ENCODE measurements at regions not wholly inside any gene's neighbourhood (a gene's known extent, or its start where the extent isn't known, plus 50 kb on each side); places are given as distances from the start of the nearest gene placed in this dataset.

DNA sequence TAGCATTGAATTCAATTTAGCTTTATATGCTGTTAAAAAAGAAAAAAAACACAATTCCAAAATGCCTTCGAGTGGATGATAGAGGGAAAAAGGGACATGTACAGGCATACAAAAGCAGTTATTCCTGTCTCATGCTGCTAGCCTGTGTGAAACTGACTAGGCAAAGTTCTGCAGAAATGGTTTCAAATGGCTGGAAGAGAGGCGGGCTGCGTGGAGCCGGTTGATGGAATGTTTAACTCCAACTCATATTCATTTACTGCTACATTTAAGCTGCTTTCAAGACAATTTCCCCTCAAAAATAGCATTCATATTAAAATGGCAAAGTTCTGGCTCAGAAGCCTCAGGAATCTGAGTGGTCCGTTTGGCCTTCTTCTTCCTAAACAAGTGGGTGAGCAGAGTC, 143.8 kb upstream of the PPARGC1A start:
- TF ChIP-seq, protein P1, sequence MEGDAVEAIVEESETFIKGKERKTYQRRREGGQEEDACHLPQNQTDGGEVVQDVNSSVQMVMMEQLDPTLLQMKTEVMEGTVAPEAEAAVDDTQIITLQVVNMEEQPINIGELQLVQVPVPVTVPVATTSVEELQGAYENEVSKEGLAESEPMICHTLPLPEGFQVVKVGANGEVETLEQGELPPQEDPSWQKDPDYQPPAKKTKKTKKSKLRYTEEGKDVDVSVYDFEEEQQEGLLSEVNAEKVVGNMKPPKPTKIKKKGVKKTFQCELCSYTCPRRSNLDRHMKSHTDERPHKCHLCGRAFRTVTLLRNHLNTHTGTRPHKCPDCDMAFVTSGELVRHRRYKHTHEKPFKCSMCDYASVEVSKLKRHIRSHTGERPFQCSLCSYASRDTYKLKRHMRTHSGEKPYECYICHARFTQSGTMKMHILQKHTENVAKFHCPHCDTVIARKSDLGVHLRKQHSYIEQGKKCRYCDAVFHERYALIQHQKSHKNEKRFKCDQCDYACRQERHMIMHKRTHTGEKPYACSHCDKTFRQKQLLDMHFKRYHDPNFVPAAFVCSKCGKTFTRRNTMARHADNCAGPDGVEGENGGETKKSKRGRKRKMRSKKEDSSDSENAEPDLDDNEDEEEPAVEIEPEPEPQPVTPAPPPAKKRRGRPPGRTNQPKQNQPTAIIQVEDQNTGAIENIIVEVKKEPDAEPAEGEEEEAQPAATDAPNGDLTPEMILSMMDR (IDR thresholded peaks at IDR 0.05; ENCODE audit: low read length), result no peak
- no peak for TF ChIP-seq EZH2 (IDR thresholded peaks at IDR 0.05; ENCODE audit: borderline replicate concordance, low read length)

Data from OCI-LY1 (cell line).